Lung (tissue), 11 donors: ENCODE measurements at regions not wholly inside any gene's neighbourhood (a gene's known extent, or its start where the extent isn't known, plus 50 kb on each side); places are given as distances from the start of the nearest gene placed in this dataset.

Experiments
- ATAC-seq: fragments of 200-7000 bp; cut with Tn5 transposase; one replicate; pipeline ENCODE4 v1.9.1; 2020; ENCODE audit warnings: moderate number of reproducible peaks; ENCODE audit not compliant: insufficient read depth, low FRiP score
- DNase-seq, 3 donors: peaks; one replicate each; pipeline ENCODE4 v3.0.0-alpha.2; 2013 to 2017
- H3K27ac ChIP-seq, 2 donors: one replicate each; pipeline ENCODE4 v1.5.1; 2013; ENCODE audit warnings: mild to moderate bottlenecking in 2 of 2, moderate library complexity in 2 of 2, control low read depth in 1 of 2, inconsistent platforms in 1 of 2, low read depth in 1 of 2, low read length in 1 of 2
- H3K27me3 ChIP-seq, 3 donors: one replicate each; pipeline ENCODE4 v1.5.1; 2013; ENCODE audit warnings: low read length in 2 of 3; ENCODE audit not compliant: control insufficient read depth in 3 of 3, insufficient read depth in 3 of 3
- H3K36me3 ChIP-seq, 4 donors: one replicate each; pipeline ENCODE4 v1.5.1; 2013; ENCODE audit warnings: low read length in 4 of 4, mild to moderate bottlenecking in 1 of 4, moderate library complexity in 1 of 4; ENCODE audit not compliant: control insufficient read depth in 4 of 4, insufficient read depth in 4 of 4
- H3K4me1 ChIP-seq, 5 donors: one replicate each; pipeline ENCODE4 v1.5.1; 2013; ENCODE audit warnings: low read length in 5 of 5, mild to moderate bottlenecking in 2 of 5, moderate library complexity in 1 of 5; ENCODE audit not compliant: control insufficient read depth in 5 of 5, insufficient read depth in 5 of 5
- H3K4me3 ChIP-seq: one replicate; pipeline ENCODE4 v1.5.1; 2013; ENCODE audit warnings: mild to moderate bottlenecking, control low read depth, moderate library complexity
- H3K9ac ChIP-seq, 2 donors: one replicate each; pipeline ENCODE4 v1.5.1; 2013; ENCODE audit warnings: low read length in 2 of 2, control low read depth in 1 of 2; ENCODE audit not compliant: insufficient read depth in 1 of 2
- H3K9me3 ChIP-seq, 4 donors: one replicate each; pipeline ENCODE4 v1.5.1; 2013; ENCODE audit warnings: low read length in 3 of 4, mild to moderate bottlenecking in 1 of 4, moderate library complexity in 1 of 4; ENCODE audit not compliant: control insufficient read depth in 4 of 4, insufficient read depth in 3 of 4
- CTCF ChIP-seq: IDR thresholded peaks from 2 replicates; pipeline ENCODE4 v1.5.1; 2012; ENCODE audit warnings: mild to moderate bottlenecking; ENCODE audit errors: control extremely low read depth, extremely low read depth
- WGBS, 2 donors: extraction: QIAGEN DNeasy Blood & Tissue Kit; methylation state at CpG; one replicate each; pipeline ENCODE4 v1.1.7; 2013; 5-methylcytosine and 5-hydroxymethylcytosine counted together
- donor health status: control.
- donor health status: control.
- donor health status: Bipolar disorder and iron deficiency.
- donor health status: healthy.
- donor health status: DM: yes; HTN: yes; CAD: no.

DNA sequence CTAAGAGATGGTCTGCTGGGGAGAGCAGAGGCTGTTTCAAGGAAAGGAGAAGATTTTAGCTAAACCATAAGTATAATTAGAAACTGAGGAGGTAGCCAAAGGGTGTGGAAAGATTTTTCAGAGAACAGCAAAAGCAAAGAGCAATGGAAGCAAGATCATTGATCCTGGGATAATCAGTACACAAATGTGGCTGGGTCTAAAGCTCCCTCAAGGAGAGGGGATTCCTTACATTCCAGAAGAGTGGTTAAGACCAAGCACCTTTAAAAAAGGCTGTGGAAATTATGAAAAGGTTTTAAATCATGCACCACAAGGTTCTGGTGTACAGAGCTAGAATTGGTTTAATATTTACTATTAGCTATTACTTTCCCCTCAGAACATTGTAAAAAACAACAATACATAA is 246.0 kb upstream of the UBE2E3 start:
- no peak for DNase-seq
- Histone ChIP-seq H3K27me3 (peaks cover 0 to 3% (median 0%) of the 10 kb centered on the region in 3 donors), H3K4me3 (no peak overlapping the region), H3K9ac (no peak overlapping the region), H3K36me3 (no peaks in the 10 kb centered on the region), H3K27ac (no peak overlapping the region), H3K9me3 (no peaks in the 10 kb centered on the region), H3K4me1 (no peaks in the 10 kb centered on the region)
- TF ChIP-seq CTCF = no peak
- no peak for ATAC-seq

- no peak for ATAC-seq
- Histone ChIP-seq H3K4me3 (no peak overlapping the region), H3K27me3 (peaks cover 0 to 3% (median 0%) of the 10 kb centered on the region in 3 donors), H3K27ac (no peak overlapping the region), H3K9me3 (no peaks in the 10 kb centered on the region), H3K4me1 (no peaks in the 10 kb centered on the region), H3K9ac (no peak overlapping the region), H3K36me3 (no peaks in the 10 kb centered on the region)
- 80 to 81% methylated on average over 1 of the region's 1 CpG for WGBS, 2 donors
- no peak for TF ChIP-seq CTCF
- DNase-seq = no peak
Measured at GRCh38 chr2:180733330-180733729, 247.1 kb upstream of the UBE2E3 start.

GRCh38 chr2:180732337-180732736 is 248.1 kb upstream of the UBE2E3 start:
- Histone ChIP-seq H3K9me3 (no peaks in the 10 kb centered on the region), H3K4me1 (no peaks in the 10 kb centered on the region), H3K27ac (no peak overlapping the region), H3K27me3 (peaks cover 0 to 3% (median 0%) of the 10 kb centered on the region in 3 donors), H3K36me3 (no peaks in the 10 kb centered on the region), H3K4me3 (no peak overlapping the region), H3K9ac (no peak overlapping the region)
- ATAC-seq = peak; percentile 27
- no peak for TF ChIP-seq CTCF
- 86 to 100% methylated on average over 3 of the region's 3 CpGs for WGBS, 2 donors
- no peak for DNase-seq

DNA sequence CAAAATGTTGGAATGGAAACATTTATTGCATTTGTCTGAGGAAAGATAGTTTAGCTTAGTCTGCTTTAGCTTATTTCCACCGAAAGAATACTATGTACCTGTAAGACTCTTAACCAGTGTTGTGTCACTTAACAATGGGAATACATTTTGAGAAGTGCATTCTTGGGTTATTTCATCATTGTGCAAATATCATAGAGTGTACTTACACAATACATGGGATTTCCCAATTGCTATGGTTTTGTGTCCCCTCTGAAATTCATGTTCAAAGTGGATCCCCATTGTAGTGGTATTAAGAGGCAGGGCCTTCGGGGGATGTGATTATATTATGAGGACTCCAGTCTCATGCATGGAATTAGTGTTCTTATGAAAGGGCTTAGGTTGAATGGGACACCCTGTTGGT is 249.4 kb upstream of the UBE2E3 start:
- no peaks in the 10 kb centered on the region for H3K9me3 ChIP-seq
- 62 to 73% methylated on average over 2 of the region's 2 CpGs for WGBS, 2 donors
- no peak overlapping the region for H3K9ac ChIP-seq
- no peak overlapping the region for H3K27ac ChIP-seq
- DNase-seq (peak in 1 of 3 donors; percentile 8), ATAC-seq (no peak)
- H3K27me3 ChIP-seq = peaks cover 0 to 3% (median 0%) of the 10 kb centered on the region in 3 donors
- no peak for TF ChIP-seq CTCF
- H3K4me3 ChIP-seq = no peak overlapping the region
- H3K36me3 ChIP-seq = no peaks in the 10 kb centered on the region
- H3K4me1 ChIP-seq = no peaks in the 10 kb centered on the region
